ENCODE measurements at regions not wholly inside any gene's neighbourhood (a gene's known extent, or its start where the extent isn't known, plus 50 kb on each side); places are given as distances from the start of the nearest gene placed in this dataset.

- DNase-seq (ENCODE audit: low spot score) = no peak
- H3K4me1 ChIP-seq (replicated peaks) = no peaks in the 10 kb centered on the region
- H3K36me3 ChIP-seq = no peaks in the 10 kb centered on the region
- no peaks in the 10 kb centered on the region for H3K27me3 ChIP-seq (replicated peaks; ENCODE audit: insufficient read depth)
- TF ChIP-seq, protein P1, sequence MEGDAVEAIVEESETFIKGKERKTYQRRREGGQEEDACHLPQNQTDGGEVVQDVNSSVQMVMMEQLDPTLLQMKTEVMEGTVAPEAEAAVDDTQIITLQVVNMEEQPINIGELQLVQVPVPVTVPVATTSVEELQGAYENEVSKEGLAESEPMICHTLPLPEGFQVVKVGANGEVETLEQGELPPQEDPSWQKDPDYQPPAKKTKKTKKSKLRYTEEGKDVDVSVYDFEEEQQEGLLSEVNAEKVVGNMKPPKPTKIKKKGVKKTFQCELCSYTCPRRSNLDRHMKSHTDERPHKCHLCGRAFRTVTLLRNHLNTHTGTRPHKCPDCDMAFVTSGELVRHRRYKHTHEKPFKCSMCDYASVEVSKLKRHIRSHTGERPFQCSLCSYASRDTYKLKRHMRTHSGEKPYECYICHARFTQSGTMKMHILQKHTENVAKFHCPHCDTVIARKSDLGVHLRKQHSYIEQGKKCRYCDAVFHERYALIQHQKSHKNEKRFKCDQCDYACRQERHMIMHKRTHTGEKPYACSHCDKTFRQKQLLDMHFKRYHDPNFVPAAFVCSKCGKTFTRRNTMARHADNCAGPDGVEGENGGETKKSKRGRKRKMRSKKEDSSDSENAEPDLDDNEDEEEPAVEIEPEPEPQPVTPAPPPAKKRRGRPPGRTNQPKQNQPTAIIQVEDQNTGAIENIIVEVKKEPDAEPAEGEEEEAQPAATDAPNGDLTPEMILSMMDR (IDR thresholded peaks at IDR 0.05) = no peak
- no peak for TF ChIP-seq POLR2AphosphoS5 (IDR thresholded peaks at IDR 0.05)
- intact Hi-C loops (cut with DNase I) = no loop called here
- 52% methylated on average over 2 of the region's 2 CpGs for WGBS
- H3K4me3 ChIP-seq = no peak overlapping the region
- no peaks in the 10 kb centered on the region for H3K9me3 ChIP-seq
- H3K27ac ChIP-seq = no peak overlapping the region
Measured at GRCh38 chr3:166362698-166363097, 525.5 kb upstream of the BCHE start.

DNA sequence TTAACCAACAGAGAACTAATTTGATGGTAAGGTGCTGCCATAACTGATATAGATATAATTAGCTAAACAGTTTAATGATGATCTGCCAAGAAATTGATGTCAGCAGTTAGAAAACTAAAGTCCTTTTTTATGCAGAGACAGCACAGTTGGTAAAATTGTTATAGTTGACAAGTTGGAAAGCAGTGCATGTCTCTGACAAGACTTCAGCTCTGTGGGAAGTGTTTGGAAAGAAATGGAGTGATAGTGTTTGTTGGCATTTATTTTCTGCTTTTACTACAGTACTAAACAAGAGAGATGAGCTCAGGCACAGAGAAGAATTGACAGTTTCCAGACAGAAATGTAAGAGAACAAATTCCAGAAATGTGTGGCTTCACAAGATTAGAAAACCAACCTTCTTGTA is 523.5 kb upstream of the BCHE start:
- Histone ChIP-seq H3K9me3 (no peaks in the 10 kb centered on the region), H3K4me1 (replicated peaks) (no peaks in the 10 kb centered on the region), H3K36me3 (no peaks in the 10 kb centered on the region), H3K4me3 (no peak overlapping the region), H3K27me3 (replicated peaks; ENCODE audit: insufficient read depth) (no peaks in the 10 kb centered on the region), H3K27ac (no peak overlapping the region)
- no peak for TF ChIP-seq POLR2AphosphoS5 (IDR thresholded peaks at IDR 0.05)
- no peak for TF ChIP-seq POLR2A (IDR thresholded peaks at IDR 0.05)
- TF ChIP-seq, protein P1 (IDR thresholded peaks at IDR 0.05) = no peak
- intact Hi-C loops (cut with DNase I) = no loop called here
- DNase-seq (ENCODE audit: low spot score) = no peak

- no peaks in the 10 kb centered on the region for H3K27me3 ChIP-seq (replicated peaks; ENCODE audit: insufficient read depth)
- H3K4me1 ChIP-seq (replicated peaks) = no peaks in the 10 kb centered on the region
- no peaks in the 10 kb centered on the region for H3K9me3 ChIP-seq
- H3K4me3 ChIP-seq = no peak overlapping the region
- intact Hi-C loops (cut with DNase I) = no loop called here
- WGBS = 68% methylated on average over 1 of the region's 1 CpG
- DNase-seq (ENCODE audit: low spot score) = no peak
- TF ChIP-seq, protein P1 (IDR thresholded peaks at IDR 0.05) = no peak
- no peak for TF ChIP-seq POLR2A (IDR thresholded peaks at IDR 0.05)
- no peak for TF ChIP-seq POLR2AphosphoS5 (IDR thresholded peaks at IDR 0.05)
- no peak overlapping the region for H3K27ac ChIP-seq
- no peaks in the 10 kb centered on the region for H3K36me3 ChIP-seq
Measured at GRCh38 chr3:166351461-166351860, 514.2 kb upstream of the BCHE start.

DNA sequence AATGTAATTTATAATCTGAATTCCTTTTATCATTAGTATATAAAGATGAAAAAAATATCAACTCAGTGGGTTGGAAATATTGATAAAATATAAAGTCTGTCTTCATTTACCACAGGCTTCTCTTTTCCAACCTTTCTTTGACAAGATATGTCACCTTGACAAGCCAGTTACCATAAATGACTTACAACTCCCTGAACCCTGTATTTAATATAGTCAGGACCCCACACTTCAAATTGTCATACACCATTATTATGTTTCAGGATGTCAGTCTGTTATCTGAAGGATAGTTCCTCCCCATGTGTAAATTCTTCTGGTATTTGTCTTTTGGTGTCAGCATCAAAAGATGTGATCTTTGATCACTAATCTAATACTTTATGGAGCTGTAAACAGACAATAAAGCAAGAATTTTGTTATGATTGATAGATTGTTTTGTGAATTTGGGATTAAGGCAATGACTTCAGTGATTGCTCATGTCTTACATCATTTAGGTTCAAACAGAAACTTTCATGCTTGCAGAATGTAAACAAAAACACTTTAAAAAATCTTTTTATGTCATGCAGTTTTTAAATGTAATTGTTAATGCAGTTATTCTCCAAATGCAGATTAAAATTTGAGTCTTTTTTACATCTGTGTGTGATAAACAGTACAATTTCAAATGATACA is 503.5 kb upstream of the BCHE start:
- intact Hi-C loops (cut with DNase I) = no loop called here
- no peak overlapping the region for H3K4me3 ChIP-seq
- no peaks in the 10 kb centered on the region for H3K9me3 ChIP-seq
- H3K27ac ChIP-seq = no peak overlapping the region
- TF ChIP-seq, protein P1 (IDR thresholded peaks at IDR 0.05) = no peak
- TF ChIP-seq POLR2A (IDR thresholded peaks at IDR 0.05) (no peak), POLR2AphosphoS5 (IDR thresholded peaks at IDR 0.05) (no peak)
- no peaks in the 10 kb centered on the region for H3K27me3 ChIP-seq (replicated peaks; ENCODE audit: insufficient read depth)
- H3K4me1 ChIP-seq (replicated peaks) = no peaks in the 10 kb centered on the region
- H3K36me3 ChIP-seq = no peaks in the 10 kb centered on the region
- no peak for DNase-seq (ENCODE audit: low spot score)

DNA sequence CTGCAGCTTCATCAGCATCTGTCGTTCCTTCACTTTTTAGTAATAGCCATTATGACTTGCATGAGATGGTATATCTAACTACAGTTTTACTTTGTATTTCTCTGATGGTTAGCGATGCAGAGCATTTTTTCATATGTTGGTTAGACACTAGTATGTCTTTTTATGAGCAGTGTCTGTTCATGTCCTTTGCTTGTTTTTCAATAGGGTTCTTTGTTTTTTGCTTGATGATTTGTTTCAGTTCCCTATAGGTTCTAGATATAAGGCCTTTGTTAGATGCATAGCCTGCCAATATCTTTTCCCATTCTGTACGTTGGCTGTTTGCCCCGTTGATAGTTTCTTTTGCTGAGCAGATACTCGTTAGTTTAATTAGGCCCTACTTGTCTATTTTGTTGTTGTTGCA is 487.2 kb upstream of the BCHE start:
- no peak overlapping the region for H3K27ac ChIP-seq
- no peak for TF ChIP-seq POLR2AphosphoS5 (IDR thresholded peaks at IDR 0.05)
- TF ChIP-seq POLR2A (IDR thresholded peaks at IDR 0.05) = no peak
- TF ChIP-seq, protein P1 (IDR thresholded peaks at IDR 0.05) = no peak
- no peaks in the 10 kb centered on the region for H3K9me3 ChIP-seq
- whole genome bisulfite sequencing = 84% methylated on average over 5 of the region's 5 CpGs
- no peaks in the 10 kb centered on the region for H3K4me1 ChIP-seq (replicated peaks)
- no peak overlapping the region for H3K4me3 ChIP-seq
- intact Hi-C loops (cut with DNase I) = no loop called here
- no peaks in the 10 kb centered on the region for H3K27me3 ChIP-seq (replicated peaks; ENCODE audit: insufficient read depth)
- no peak for DNase-seq (ENCODE audit: low spot score)
- no peaks in the 10 kb centered on the region for H3K36me3 ChIP-seq

Data from prostate gland (tissue), 2 donors.